ENCODE measurements at regions not wholly inside any gene's neighbourhood (a gene's known extent, or its start where the extent isn't known, plus 50 kb on each side); places are given as distances from the start of the nearest gene placed in this dataset.

DNA sequence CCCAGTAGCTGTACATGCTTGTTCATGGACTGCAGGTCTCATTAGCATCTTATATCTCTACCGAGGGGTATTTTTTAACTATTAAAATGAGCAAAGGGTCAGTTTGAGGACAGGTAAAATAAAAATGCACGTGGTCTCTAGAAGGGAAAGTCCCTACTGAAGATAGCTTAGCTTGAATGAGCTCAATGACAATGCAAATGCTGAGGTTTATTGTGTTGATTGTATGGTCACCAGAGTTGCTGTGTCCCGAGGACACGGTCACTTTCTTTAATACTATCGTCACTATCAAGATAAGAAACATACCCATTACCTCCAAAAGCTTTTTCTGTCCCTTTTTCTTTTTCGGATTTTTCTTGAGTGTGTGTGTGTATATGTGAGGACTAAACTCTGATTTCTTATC is 250.5 kb upstream of the PRKX start:
- Histone ChIP-seq H3K4me3 (ENCODE audit: low read length) (no peak overlapping the region), H3K27me3 (ENCODE audit: control insufficient read depth, insufficient read depth, low read length, poor library complexity, severe bottlenecking) (no peaks in the 10 kb centered on the region), H3K27ac (ENCODE audit: low read depth, low read length) (no peak overlapping the region), H3K4me1 (ENCODE audit: control insufficient read depth, insufficient read depth, low read length) (no peaks in the 10 kb centered on the region), H3K9me3 (ENCODE audit: control insufficient read depth, low read length) (peaks cover 7% of the 10 kb centered on the region), H3K9ac (ENCODE audit: extremely low read depth, low read length, poor library complexity, severe bottlenecking) (no peak overlapping the region), H3K36me3 (ENCODE audit: control insufficient read depth, insufficient read depth, low read length) (no peaks in the 10 kb centered on the region)
- TF ChIP-seq, protein P1, sequence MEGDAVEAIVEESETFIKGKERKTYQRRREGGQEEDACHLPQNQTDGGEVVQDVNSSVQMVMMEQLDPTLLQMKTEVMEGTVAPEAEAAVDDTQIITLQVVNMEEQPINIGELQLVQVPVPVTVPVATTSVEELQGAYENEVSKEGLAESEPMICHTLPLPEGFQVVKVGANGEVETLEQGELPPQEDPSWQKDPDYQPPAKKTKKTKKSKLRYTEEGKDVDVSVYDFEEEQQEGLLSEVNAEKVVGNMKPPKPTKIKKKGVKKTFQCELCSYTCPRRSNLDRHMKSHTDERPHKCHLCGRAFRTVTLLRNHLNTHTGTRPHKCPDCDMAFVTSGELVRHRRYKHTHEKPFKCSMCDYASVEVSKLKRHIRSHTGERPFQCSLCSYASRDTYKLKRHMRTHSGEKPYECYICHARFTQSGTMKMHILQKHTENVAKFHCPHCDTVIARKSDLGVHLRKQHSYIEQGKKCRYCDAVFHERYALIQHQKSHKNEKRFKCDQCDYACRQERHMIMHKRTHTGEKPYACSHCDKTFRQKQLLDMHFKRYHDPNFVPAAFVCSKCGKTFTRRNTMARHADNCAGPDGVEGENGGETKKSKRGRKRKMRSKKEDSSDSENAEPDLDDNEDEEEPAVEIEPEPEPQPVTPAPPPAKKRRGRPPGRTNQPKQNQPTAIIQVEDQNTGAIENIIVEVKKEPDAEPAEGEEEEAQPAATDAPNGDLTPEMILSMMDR (conservative IDR thresholded peaks at IDR 0.05), result no peak
- H3K4me3 Mint-ChIP-seq, result no peak overlapping the region
- peaks cover 20% of the 10 kb centered on the region for H3K9me3 Mint-ChIP-seq
- 70% methylated on average over 2 of the region's 6 CpGs; no CpG with 5 or more reads in 1 of the 2 experiments for WGBS, 2 experiments (ENCODE audit: insufficient coverage in 1 of 2, insufficient read length in 1 of 2)
- no peaks in the 10 kb centered on the region for H3K27me3 Mint-ChIP-seq (ENCODE audit: insufficient read depth)
- H3K4me1 Mint-ChIP-seq, result peaks cover 18% of the 10 kb centered on the region
- DNase-seq, result no peak
- peaks cover 6% of the 10 kb centered on the region for H3K36me3 Mint-ChIP-seq (ENCODE audit: low read depth)
- H3K27ac Mint-ChIP-seq, result no peak overlapping the region

DNA sequence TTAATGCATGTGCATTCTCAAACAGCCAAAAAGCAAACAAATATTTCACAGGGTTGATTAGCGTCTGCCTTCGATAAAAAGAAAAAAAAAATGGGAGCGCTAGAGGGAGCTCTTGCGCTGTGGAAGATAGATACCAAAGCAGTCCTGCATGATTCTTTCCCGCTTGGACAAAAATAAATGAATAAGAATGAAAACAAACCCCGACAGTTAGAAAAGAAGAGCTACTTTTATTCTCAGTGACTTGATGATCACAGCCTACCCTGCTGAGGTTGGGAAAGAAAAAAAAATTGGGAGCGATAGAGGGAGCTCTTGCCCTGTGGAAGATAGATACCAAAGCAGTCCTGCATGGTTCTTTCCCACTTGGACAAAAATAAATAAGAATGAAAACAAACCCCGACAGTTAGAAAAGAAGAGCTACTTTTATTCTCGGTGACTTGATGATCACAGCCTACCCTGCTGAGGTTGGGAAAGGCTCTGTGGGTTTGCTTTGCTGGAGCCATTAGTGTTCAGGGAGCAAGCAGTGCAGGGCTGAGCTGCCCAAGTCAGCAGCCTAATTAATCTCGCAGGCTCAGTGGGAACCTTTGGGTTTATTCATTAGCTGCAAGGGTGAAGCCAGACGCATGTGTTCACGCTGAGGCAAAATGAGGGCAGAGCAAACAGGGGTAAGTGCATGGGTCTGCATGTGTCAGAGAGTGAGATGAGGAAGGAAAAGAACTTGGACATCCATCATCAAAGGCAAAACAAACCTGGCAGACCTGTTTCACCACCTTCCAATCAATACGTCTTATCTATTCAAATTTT is 249.3 kb upstream of the PRKX start:
- 22% methylated on average over 13 of the region's 13 CpGs; no CpG with 5 or more reads in 1 of the 2 experiments for WGBS, 2 experiments (ENCODE audit: insufficient coverage in 1 of 2, insufficient read length in 1 of 2)
- peak overlapping the region; percentile 20 for H3K4me3 Mint-ChIP-seq
- H3K9me3 ChIP-seq (ENCODE audit: control insufficient read depth, low read length), result peaks cover 7% of the 10 kb centered on the region
- H3K4me3 ChIP-seq (ENCODE audit: low read length), result no peak overlapping the region
- H3K4me1 Mint-ChIP-seq, result peaks cover 18% of the 10 kb centered on the region
- no peaks in the 10 kb centered on the region for H3K27me3 Mint-ChIP-seq (ENCODE audit: insufficient read depth)
- no peaks in the 10 kb centered on the region for H3K4me1 ChIP-seq (ENCODE audit: control insufficient read depth, insufficient read depth, low read length)
- H3K9ac ChIP-seq (ENCODE audit: extremely low read depth, low read length, poor library complexity, severe bottlenecking), result no peak overlapping the region
- no peak overlapping the region for H3K27ac Mint-ChIP-seq
- no peak overlapping the region for H3K27ac ChIP-seq (ENCODE audit: low read depth, low read length)
- TF ChIP-seq, protein P1 (conservative IDR thresholded peaks at IDR 0.05), result peak; percentile 82
- H3K27me3 ChIP-seq (ENCODE audit: control insufficient read depth, insufficient read depth, low read length, poor library complexity, severe bottlenecking), result no peaks in the 10 kb centered on the region
- H3K36me3 Mint-ChIP-seq (ENCODE audit: low read depth), result peaks cover 6% of the 10 kb centered on the region
- H3K9me3 Mint-ChIP-seq, result peaks cover 20% of the 10 kb centered on the region
- no peaks in the 10 kb centered on the region for H3K36me3 ChIP-seq (ENCODE audit: control insufficient read depth, insufficient read depth, low read length)
- DNase-seq, result peak; percentile 68

DNA sequence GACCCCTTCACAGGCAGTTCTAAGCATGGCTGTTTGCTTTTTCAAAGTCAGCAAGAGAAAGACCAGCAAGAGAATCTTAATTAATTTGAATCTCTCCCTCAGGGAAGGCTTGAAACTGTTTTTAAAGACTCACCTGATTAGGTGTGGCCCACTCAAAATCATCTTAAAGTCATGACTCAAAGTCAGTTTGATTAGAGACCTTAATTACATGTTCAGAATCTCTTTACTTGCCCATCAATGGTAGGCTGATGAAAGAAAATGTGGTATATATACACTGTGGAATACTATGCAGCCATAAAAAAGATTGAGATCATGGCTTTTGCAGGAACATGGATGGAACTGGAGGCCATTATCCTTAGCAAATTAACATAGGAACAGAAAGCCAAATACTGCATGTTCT is 247.5 kb upstream of the PRKX start:
- TF ChIP-seq, protein P1 (conservative IDR thresholded peaks at IDR 0.05), result no peak

More for the DNA sequence above, 247.5 kb upstream of the PRKX start:
- H3K4me3 Mint-ChIP-seq, result no peak overlapping the region
- no peak overlapping the region for H3K27ac Mint-ChIP-seq
- Histone ChIP-seq H3K27me3 (ENCODE audit: control insufficient read depth, insufficient read depth, low read length, poor library complexity, severe bottlenecking) (no peaks in the 10 kb centered on the region), H3K27ac (ENCODE audit: low read depth, low read length) (no peak overlapping the region), H3K36me3 (ENCODE audit: control insufficient read depth, insufficient read depth, low read length) (no peaks in the 10 kb centered on the region), H3K4me3 (ENCODE audit: low read length) (no peak overlapping the region), H3K4me1 (ENCODE audit: control insufficient read depth, insufficient read depth, low read length) (no peaks in the 10 kb centered on the region), H3K9ac (ENCODE audit: extremely low read depth, low read length, poor library complexity, severe bottlenecking) (no peak overlapping the region), H3K9me3 (ENCODE audit: control insufficient read depth, low read length) (peaks cover 7% of the 10 kb centered on the region)
- DNase-seq, result no peak
- no peaks in the 10 kb centered on the region for H3K27me3 Mint-ChIP-seq (ENCODE audit: insufficient read depth)
- peaks cover 2% of the 10 kb centered on the region for H3K36me3 Mint-ChIP-seq (ENCODE audit: low read depth)
- peaks cover 16% of the 10 kb centered on the region for H3K9me3 Mint-ChIP-seq
- H3K4me1 Mint-ChIP-seq, result peaks cover 18% of the 10 kb centered on the region
